GM12878 (cell line): ENCODE measurements at regions not wholly inside any gene's neighbourhood (a gene's known extent, or its start where the extent isn't known, plus 50 kb on each side); places are given as distances from the start of the nearest gene placed in this dataset.

ENCODE experiments used
- ATF7 ChIP-seq: fragments of 450-650 bp; IDR thresholded peaks from 2 replicates; pipeline ENCODE4 v1.6.1; 2016; ENCODE audit warnings: low read depth, mild to moderate bottlenecking
- BCL11A ChIP-seq: IDR thresholded peaks from 2 replicates; pipeline ENCODE4 v1.6.1; 2011; ENCODE audit warnings: low read depth, low read length
- CBFB ChIP-seq: IDR thresholded peaks from 2 replicates; pipeline ENCODE4 v1.6.1; 2016; ENCODE audit warnings: antibody characterized with exemption, low read depth
- CEBPB ChIP-seq, 2 experiments: fragments of 150-350 bp in 1 of 2; IDR thresholded peaks; 2 replicates each; pipeline ENCODE4 v1.6.1; 2012 to 2014; ENCODE audit warnings: low read depth in 2 of 2, low read length in 2 of 2, borderline replicate concordance in 1 of 2, inconsistent platforms in 1 of 2
- EP300 ChIP-seq, 2 experiments: fragments of 150-350 bp in 1 of 2; IDR thresholded peaks; 2 replicates each; pipeline ENCODE4 v1.6.1; 2011 to 2012; ENCODE audit warnings: low read depth in 2 of 2, low read length in 2 of 2, borderline replicate concordance in 1 of 2, improper control_type of control experiment in 1 of 2, inconsistent platforms in 1 of 2; ENCODE audit not compliant: control insufficient read depth in 1 of 2
- FOXM1 ChIP-seq: IDR thresholded peaks from 2 replicates; pipeline ENCODE4 v1.6.1; 2012; ENCODE audit warnings: low read depth, mild to moderate bottlenecking, inconsistent platforms, low read length, moderate library complexity
- HDGF ChIP-seq: fragments of 450-650 bp; IDR thresholded peaks from 2 replicates; pipeline ENCODE4 v1.6.1; 2016; ENCODE audit warnings: antibody characterized with exemption
- KLF5 ChIP-seq: fragments of 450-650 bp; IDR thresholded peaks from 2 replicates; pipeline ENCODE4 v1.6.1; 2014; ENCODE audit warnings: mild to moderate bottlenecking; ENCODE audit not compliant: partially characterized antibody
- MTA2 ChIP-seq: fragments of 450-650 bp; IDR thresholded peaks from 2 replicates; pipeline ENCODE4 v1.6.1; 2016; ENCODE audit warnings: low read depth, mild to moderate bottlenecking, moderate library complexity
- MTA3 ChIP-seq: IDR thresholded peaks from 2 replicates; pipeline ENCODE4 v1.6.1; 2012; ENCODE audit warnings: low read length, inconsistent platforms, borderline replicate concordance
- NFIC ChIP-seq: IDR thresholded peaks from 2 replicates; pipeline ENCODE4 v1.6.1; 2012; ENCODE audit warnings: low read depth, mild to moderate bottlenecking, inconsistent platforms, low read length, moderate library complexity
- NFYB ChIP-seq: IDR thresholded peaks from 2 replicates; pipeline ENCODE4 v1.6.1; 2011; ENCODE audit warnings: low read depth, mild to moderate bottlenecking, low read length, improper control_type of control experiment, moderate library complexity; ENCODE audit not compliant: insufficient read depth
- PML ChIP-seq: IDR thresholded peaks from 2 replicates; pipeline ENCODE4 v1.6.1; 2012; ENCODE audit warnings: low read length, inconsistent platforms
- POU2F2 ChIP-seq: IDR thresholded peaks from 3 replicates; pipeline ENCODE4 v1.6.1; 2011; ENCODE audit warnings: low read depth, mild to moderate bottlenecking, low read length, borderline replicate concordance
- RAD51 ChIP-seq: fragments of 450-650 bp; IDR thresholded peaks from 2 replicates; pipeline ENCODE4 v1.6.1; 2016; ENCODE audit warnings: moderate library complexity, mild to moderate bottlenecking, inconsistent platforms
- RUNX3 ChIP-seq: IDR thresholded peaks from 2 replicates; pipeline ENCODE4 v1.6.1; 2012; ENCODE audit warnings: low read length, inconsistent platforms
- YY1 ChIP-seq: IDR thresholded peaks from 2 replicates; pipeline ENCODE4 v1.6.1; 2011; ENCODE audit warnings: low read depth, mild to moderate bottlenecking, low read length
- ZBTB40 ChIP-seq: fragments of 450-650 bp; IDR thresholded peaks from 2 replicates; pipeline ENCODE4 v1.6.1; 2016; ENCODE audit warnings: mild to moderate bottlenecking, moderate library complexity, borderline replicate concordance
- TF ChIP-seq, protein P1 (sequence below): IDR thresholded peaks from 2 replicates; pipeline ENCODE4 v1.6.1; 2012; ENCODE audit warnings: low read depth, low read length, improper control_type of control experiment
- TF ChIP-seq, protein P2 (sequence below): IDR thresholded peaks from 2 replicates; pipeline ENCODE4 v1.6.1; 2012; ENCODE audit warnings: low read length, inconsistent platforms
- TF ChIP-seq, protein P3 (sequence below): IDR thresholded peaks from 2 replicates; pipeline ENCODE4 v1.6.1; 2011; ENCODE audit warnings: mild to moderate bottlenecking, low read depth, low read length, moderate library complexity; ENCODE audit not compliant: insufficient replicate concordance
- TF ChIP-seq, protein P4 (sequence below): IDR thresholded peaks from 2 replicates; pipeline ENCODE4 v1.6.1; 2011; ENCODE audit warnings: low read depth, low read length, improper control_type of control experiment, borderline replicate concordance

GRCh38 chr6:9520417-9521151 lies 894.3 kb downstream of the TFAP2A start (continued):
- TF ChIP-seq CEBPB (IDR thresholded peaks at IDR 0.05; ENCODE audit: borderline replicate concordance in 1 of 2, low read depth in 2 of 2, low read length in 2 of 2) (no peak), MTA3 (no peak; the same call in 1 of the 2 replicates), ZBTB40 (no peak), EP300 (IDR thresholded peaks at IDR 0.05; ENCODE audit: borderline replicate concordance in 1 of 2, control insufficient read depth in 1 of 2, low read depth in 2 of 2, low read length in 2 of 2) (peak in 1 of 2 experiments; percentile 38; a peak in 3 of 4 replicates), KLF5 (no peak), PML (no peak), HDGF (0 out of 2 replicates have a peak, but pooled peaks have one; percentile 30), NFIC (peak; percentile 92), NFYB (no peak), ATF7 (peak; percentile 57), RUNX3 (peak; percentile 69), FOXM1 (peak; percentile 78; the same call in 1 of the 2 replicates), YY1 (peak; percentile 77), RAD51 (peak; percentile 88), POU2F2 (no peak), BCL11A (0 out of 2 replicates have a peak, but pooled peaks have one; percentile 29), CBFB (no peak), MTA2 (peak; percentile 71; the same call in 1 of the 2 replicates)
- TF ChIP-seq, protein P1, sequence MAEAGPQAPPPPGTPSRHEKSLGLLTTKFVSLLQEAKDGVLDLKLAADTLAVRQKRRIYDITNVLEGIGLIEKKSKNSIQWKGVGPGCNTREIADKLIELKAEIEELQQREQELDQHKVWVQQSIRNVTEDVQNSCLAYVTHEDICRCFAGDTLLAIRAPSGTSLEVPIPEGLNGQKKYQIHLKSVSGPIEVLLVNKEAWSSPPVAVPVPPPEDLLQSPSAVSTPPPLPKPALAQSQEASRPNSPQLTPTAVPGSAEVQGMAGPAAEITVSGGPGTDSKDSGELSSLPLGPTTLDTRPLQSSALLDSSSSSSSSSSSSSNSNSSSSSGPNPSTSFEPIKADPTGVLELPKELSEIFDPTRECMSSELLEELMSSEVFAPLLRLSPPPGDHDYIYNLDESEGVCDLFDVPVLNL, result no peak
- TF ChIP-seq, protein P2, sequence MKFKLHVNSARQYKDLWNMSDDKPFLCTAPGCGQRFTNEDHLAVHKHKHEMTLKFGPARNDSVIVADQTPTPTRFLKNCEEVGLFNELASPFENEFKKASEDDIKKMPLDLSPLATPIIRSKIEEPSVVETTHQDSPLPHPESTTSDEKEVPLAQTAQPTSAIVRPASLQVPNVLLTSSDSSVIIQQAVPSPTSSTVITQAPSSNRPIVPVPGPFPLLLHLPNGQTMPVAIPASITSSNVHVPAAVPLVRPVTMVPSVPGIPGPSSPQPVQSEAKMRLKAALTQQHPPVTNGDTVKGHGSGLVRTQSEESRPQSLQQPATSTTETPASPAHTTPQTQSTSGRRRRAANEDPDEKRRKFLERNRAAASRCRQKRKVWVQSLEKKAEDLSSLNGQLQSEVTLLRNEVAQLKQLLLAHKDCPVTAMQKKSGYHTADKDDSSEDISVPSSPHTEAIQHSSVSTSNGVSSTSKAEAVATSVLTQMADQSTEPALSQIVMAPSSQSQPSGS, result peak; percentile 80
- TF ChIP-seq, protein P3, sequence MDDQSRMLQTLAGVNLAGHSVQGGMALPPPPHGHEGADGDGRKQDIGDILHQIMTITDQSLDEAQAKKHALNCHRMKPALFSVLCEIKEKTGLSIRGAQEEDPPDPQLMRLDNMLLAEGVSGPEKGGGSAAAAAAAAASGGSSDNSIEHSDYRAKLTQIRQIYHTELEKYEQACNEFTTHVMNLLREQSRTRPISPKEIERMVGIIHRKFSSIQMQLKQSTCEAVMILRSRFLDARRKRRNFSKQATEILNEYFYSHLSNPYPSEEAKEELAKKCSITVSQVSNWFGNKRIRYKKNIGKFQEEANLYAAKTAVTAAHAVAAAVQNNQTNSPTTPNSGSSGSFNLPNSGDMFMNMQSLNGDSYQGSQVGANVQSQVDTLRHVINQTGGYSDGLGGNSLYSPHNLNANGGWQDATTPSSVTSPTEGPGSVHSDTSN, result no peak
- TF ChIP-seq, protein P4, sequence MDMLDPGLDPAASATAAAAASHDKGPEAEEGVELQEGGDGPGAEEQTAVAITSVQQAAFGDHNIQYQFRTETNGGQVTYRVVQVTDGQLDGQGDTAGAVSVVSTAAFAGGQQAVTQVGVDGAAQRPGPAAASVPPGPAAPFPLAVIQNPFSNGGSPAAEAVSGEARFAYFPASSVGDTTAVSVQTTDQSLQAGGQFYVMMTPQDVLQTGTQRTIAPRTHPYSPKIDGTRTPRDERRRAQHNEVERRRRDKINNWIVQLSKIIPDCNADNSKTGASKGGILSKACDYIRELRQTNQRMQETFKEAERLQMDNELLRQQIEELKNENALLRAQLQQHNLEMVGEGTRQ, result peak; percentile 16; the same call in 1 of the 2 replicates
